GM19025 (cell line): ENCODE measurements at regions not wholly inside any gene's neighbourhood (a gene's known extent, or its start where the extent isn't known, plus 50 kb on each side); places are given as distances from the start of the nearest gene placed in this dataset.

Experiments used
- ATAC-seq: cut with Tn5 transposase; IDR thresholded peaks from one replicate; pipeline ENCODE4 v1.9.1; 2021; ENCODE audit warnings: mild to moderate bottlenecking, low read depth, moderate library complexity; ENCODE audit not compliant: unreplicated experiment

DNA sequence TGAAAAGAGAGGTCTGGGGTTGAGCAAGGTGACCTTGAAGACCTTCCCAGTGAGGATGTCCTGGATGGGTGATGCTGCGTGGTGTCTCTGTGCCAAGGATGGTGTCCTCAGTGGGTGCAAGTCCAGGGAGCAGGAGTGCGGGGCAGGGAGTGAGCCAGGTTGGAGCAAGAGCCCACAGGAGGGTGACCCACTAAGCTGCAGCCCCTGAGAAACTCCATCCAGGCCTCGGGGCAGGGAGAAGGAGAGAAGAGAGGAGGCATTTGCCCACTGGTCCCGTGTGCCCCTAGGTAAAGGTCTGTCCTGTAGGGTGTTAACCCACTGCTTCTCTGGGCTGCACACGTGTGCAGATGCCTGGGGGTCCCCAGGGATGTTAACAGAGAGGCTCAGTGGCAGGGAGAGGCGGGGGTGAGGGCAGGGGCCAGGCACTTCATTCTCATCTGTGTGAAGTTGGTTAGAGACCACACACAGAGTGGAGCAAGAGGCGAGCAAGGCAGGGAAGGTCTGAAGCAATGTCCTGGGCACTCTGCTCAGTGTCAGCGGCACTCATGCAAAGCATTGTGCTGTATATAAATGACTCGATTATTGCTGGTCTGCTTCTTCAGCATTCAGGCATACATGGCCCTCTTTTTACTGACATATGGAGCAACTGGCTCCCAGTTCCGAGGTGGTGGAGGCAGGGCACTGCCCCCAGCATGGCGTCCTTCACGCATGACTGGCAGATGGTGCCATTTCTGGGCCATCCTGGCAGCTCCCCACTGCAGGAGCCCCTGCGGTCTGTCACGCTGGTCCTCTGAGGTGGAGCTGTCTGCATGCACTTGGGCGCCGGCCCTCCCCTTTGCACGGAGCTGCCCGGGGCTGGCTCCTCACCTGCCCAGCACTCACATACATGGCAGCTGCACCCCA, 117.2 kb upstream of the HS6ST1 start:
- ATAC-seq, result no peak

- no peak for ATAC-seq
Observed at GRCh38 chr2:128436479-128437203, 118.0 kb upstream of the HS6ST1 start.

GRCh38 chr2:128437204-128437565, 118.5 kb upstream of the HS6ST1 start:
- no peak for ATAC-seq

GRCh38 chr2:128438091-128438490, 119.4 kb upstream of the HS6ST1 start:
- ATAC-seq, result no peak

GRCh38 chr2:128438586-128438985, 119.9 kb upstream of the HS6ST1 start:
- ATAC-seq, result no peak

- no peak for ATAC-seq
Observed at GRCh38 chr2:128439031-128439790, 120.5 kb upstream of the HS6ST1 start.

DNA sequence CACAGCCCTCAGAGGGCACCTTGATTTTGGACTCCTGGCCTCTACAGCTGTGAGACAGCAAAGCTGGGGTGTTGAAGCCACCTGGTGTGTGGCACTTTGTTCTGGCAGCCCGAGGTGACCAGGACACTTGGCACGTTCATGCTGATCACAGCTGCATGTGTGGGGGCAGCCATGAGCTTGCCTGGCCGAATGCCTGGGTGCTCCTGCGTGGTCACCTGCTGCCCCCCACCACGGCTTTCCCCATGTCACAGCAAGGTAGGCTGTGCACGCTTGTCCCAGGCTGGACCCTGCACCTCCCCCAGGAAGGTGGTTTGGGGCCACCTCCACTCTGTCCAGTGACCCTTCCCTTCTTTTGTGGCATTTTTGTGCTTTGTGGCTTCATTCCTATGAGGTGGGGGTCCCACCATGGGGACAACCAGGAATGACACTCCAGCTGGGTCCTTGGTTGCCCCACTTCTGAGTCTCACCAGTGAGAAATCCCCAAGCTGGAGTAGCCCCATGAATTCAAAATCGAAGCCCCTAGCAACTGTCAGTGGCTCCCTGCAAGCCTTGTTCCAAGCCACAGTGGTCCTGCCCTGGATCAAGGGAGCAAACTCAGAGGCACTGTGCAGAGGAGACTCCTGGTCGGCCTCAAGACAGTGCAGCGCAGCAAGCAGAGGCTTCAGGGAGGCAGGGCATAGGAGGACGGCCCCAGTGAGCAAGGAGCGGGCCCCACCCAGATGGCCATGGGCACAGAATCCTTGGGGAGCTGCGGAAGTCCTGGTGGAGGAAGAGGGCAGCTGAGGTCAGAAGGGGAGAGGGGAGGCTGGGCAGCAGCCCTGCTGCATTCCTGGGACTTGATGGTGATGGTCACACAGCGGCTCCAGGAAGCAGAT, 121.4 kb upstream of the HS6ST1 start:
- ATAC-seq, result no peak

GRCh38 chr2:128440666-128441340, 122.1 kb upstream of the HS6ST1 start:
- ATAC-seq, result no peak

DNA sequence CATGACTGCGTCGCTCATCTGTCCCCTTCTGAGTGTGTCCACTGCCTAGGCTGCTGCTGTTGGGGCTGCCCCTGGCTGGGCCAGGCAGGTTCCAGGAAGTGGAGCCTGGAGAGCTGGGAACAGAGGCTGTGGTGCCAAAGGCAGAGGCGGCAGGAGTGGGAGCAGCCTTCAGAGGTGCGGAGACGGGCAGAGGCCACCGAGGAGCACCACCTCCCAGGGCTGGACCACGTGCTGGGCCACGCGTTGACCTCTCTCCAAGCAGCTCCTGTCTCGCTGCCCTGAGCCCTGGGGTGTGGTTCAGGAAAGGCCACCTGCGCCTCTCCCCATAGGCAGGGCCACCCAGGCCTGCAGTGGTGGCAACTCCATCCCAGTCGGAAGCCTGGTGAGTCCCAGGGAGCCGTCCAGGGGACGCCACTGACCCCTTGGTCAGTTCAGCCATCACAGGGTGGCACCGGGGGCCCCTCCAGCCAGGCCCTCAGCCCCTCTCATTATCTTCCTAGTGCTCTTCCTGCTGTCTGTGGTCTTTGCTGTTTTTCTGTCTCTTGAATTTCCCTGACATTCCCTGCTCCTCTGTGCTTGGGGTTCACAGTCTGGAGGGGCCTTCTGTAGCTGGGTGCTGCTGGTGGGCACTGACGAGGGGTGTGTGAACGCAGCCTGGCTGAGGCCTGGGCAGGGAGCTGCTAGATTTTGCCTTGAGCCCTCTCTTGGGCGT, 122.8 kb upstream of the HS6ST1 start:
- ATAC-seq, result no peak

GRCh38 chr2:128442053-128442751, 123.5 kb upstream of the HS6ST1 start:
- ATAC-seq, result no peak

GRCh38 chr2:128442891-128443302, 124.2 kb upstream of the HS6ST1 start:
- no peak for ATAC-seq

DNA sequence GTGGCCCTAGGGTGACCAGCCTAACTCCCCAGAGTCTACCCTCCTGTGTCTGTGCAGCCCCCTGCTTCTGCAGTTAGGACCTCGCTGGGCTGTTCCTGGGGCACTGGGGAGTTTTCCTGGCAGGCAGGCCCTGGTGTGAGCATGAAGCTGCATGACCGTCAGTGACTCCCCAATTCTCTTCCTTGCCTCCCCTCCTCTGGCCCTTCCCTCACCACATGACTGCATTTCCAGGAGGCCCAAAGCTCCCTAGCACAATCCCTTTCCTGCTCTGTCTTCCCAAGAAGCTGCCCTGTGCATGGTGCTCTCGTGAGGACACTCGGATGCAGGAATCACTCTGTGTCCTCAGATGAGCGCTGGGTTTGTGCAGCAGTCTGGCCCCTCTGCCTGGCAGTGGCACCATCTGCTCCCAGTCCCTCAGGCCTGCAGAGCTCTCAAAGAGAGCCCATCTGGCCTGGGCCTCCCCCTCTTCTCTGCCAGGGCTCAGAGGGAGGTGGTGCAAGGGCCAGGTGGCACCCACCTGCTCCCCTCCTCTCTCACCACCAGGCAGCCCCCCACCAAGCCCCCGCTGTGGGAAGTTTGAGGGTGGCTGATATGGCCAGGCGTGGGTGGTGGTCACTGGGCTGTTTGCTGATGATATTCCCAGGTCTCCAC, 125.6 kb upstream of the HS6ST1 start:
- no peak for ATAC-seq

GRCh38 chr2:128444816-128445522, 126.3 kb upstream of the HS6ST1 start:
- ATAC-seq, result no peak

GRCh38 chr2:128445523-128445900, 126.8 kb upstream of the HS6ST1 start:
- no peak for ATAC-seq

GRCh38 chr2:128446049-128446873, 127.6 kb upstream of the HS6ST1 start:
- ATAC-seq, result no peak

DNA sequence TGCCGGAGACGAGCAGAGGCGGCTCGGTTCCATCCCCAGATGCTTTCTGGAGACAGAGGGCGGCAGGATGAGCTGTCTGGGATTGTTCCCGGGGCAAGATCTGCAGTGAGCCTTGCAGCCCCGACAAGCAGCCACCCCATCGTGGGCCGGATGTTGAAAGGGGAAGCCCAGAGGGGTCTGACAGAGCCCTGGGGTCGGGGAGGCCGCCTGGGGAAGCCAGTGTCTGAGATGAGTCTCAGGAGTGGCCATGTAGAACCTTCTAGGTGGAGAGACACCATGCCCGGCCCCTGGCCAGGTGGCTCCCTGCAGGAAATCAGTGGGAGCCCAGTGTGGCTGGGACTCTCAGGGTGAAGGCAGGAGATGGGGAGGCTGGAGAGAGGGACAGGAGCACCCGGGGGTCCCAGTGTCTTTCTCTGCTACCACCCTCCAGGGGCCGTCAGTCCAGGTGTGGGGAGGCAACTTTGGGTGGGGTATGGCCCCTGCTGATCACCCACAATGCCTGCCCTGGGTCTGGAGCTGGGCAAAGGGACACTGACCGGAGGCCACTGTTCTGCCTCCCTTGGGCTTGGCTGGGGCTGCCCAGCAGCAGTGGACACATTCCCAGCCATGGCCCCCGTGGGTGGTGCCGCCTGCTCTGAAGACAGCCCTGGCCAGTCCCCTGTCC, 128.3 kb upstream of the HS6ST1 start:
- ATAC-seq, result no peak
